ENCODE measurements at regions not wholly inside any gene's neighbourhood (a gene's known extent, or its start where the extent isn't known, plus 50 kb on each side); places are given as distances from the start of the nearest gene placed in this dataset.
"Not testable (repeated sequence)": the region's sequence is repeated elsewhere in the genome, so short reads cannot be mapped to it uniquely, and the experiment has no call there.

DNA sequence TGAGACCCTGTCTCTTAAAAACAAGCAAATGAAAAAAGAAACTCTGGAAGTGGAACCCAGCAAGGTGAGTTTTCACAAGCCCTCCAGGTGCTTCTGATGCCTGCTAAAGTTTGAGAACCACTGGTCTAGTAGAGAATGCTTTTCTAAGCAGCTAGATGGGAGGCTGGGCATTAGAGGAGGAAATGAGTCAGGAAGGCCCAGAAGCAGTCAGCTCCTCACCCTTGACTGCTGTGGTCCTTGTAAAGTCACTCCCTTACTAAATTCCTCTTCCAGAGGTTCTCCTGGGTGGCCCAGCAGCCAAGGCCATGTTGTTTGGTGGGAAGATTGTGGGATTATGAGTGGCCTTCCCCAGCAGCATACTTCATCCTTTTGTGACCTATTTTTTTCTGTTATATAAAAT, 52.0 kb upstream of the FYN start:
- DNase-seq: no peak

DNA sequence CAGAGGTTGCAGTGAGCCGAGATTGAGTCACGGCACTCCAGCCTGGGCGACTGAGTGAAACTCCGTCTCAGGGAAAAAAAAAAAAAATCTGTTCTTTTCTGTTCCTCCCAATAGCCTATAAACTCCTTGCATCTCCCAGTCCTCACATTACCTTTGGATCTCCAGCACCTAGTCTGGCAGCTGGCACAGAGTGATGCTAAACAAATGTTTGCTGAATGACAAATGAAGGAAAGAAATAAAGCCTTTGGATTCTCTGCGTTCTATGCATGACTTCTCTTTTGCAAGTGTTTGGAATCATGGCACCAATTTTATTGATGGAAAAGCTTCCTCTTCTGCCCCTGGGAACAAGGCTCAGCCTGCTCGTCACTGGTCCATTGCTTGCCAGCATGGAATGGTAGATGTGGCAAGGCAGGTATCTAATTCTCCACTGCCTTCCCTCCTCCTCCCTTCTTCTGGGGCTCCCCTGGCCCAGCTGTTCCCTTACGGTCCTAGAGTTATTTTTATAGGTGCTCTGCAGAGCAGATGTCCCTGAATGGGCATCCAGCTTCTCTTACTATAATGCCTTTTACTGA, 53.6 kb upstream of the FYN start:
- DNase-seq: no peak

DNA sequence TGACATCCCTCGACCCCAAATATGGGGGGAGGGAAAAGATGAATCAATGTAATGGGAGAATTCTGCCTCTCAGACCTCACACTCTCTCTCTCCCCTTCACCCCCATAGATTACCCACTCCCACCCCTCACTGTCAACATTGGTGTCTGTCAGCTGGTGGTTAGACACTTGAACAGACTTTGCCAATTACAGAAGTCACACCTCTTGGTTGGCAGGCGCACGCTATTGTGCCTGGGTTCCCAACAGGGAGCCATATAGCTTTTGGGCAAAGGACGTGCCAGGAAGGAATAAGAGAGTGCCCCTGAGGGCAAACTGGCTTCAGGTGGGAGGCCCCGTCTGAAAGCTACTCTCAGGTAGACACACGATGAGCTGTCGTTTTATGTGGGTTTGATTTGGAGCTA, 54.1 kb upstream of the FYN start:
- DNase-seq: no peak

DNA sequence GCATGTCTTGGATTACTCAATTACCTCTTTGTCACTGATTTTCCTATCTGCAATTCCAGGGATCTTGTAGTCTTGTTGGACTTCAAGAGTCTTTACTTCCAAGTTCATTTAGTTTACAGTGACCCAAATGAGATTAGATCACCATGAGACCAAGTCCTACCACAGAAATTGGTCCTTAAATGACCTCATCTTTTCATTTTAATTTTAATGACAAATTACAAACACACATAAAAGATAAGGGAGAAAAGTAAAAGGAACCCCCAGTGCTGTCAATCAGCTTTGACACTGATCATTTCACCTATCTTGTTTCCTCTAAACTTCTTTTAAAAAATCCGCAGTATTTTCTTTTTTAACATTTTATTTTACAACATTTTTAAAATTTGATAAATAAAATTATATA, 54.9 kb upstream of the FYN start:
- no peak for DNase-seq

DNA sequence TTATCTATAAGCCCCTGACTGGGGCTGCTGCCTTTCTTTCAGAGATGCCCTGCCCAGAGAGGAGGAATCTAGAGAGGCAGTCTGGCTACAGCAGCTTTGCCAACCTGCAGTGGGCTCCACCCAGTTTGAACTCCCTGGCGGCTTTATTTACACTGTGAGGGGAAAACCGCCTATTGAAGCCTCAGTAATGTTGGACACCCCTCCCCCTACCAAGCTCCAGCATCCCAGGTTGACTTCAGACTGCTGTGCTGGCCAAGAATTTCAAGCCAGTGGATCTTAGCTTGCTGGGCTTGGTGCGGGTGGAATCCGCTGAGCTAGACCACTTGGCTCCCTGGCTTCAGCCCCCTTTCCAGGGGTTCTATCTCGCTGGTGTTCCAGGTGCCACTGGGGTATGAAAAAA, 61.4 kb upstream of the FYN start:
- DNase-seq: not testable (repeated sequence)

DNA sequence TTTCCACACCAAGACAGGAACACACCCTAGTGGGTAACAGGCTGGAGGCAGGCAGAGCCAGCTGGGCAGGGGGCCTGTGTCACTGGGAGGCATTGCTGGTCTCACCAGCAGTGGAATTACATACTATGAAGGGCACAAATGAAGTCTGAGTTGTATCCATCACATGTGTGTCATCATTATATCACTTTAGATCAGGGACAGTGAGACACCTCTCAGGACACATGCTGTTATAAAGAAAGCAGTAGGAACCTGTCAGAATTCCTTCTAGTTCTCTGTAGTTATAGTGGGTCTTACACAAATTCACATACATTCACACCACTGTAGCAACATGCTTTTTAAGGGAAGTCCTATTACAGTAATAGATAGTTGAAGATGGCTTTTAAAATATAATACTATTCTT, 63.5 kb upstream of the FYN start:
- DNase-seq: no peak

DNA sequence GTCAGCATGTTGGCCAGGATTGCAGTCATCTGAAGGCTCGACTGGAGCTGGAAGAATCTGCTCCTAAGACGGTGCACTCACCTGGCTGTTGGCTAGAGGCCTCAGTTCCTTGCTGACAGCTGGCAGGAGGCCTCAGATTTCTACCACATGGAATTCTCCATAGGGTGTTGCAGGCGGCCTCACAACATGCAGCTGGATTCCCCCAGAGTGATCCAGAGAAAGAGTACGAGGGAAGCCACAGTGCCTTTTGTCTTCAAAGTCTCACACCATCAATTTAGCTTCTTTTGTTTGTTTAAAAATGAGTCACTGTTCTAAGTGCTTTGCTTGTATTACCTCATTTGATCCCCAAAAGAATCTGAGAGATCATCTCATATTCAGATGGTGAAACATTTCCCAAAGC, 65.5 kb upstream of the FYN start:
- no peak for DNase-seq

DNA sequence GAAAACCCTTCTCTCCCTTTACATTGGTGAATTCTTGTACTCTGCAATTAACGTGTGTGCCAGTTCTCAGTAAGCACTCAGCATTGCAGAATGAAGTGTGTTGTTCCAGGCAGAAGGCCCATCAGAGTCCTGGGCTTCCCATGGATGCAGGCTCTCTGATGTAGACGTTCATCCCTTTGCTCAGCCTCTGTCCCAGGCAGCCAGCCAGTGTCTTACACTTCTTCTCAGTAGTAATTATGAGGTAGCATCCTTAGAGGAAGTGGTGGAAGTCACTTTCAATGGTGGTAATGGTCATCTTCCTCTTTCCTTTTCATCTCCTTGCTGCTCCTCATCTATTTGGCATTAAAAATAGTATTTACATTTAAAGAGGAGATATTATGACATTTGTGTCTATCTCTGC, 66.7 kb upstream of the FYN start:
- no peak for DNase-seq

DNA sequence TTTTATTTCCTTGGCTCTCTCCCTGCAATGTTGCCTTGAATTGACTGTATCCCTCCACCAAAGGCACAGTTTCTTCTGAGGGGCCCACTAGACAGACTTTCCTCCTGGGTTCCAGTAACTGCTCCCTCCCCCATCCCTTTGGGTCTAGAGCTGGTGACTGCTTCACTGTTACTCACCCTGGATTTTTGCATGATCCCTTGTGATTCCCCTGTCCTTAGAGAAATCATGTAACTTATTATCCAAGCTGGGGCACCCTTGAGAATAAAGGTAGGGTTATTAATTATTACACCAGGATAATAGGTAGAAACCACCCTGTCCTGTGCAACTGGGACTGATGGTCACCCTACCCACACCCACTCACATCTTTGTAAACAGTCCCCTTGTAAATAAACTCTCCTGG, 67.5 kb upstream of the FYN start:
- no peak for DNase-seq

DNA sequence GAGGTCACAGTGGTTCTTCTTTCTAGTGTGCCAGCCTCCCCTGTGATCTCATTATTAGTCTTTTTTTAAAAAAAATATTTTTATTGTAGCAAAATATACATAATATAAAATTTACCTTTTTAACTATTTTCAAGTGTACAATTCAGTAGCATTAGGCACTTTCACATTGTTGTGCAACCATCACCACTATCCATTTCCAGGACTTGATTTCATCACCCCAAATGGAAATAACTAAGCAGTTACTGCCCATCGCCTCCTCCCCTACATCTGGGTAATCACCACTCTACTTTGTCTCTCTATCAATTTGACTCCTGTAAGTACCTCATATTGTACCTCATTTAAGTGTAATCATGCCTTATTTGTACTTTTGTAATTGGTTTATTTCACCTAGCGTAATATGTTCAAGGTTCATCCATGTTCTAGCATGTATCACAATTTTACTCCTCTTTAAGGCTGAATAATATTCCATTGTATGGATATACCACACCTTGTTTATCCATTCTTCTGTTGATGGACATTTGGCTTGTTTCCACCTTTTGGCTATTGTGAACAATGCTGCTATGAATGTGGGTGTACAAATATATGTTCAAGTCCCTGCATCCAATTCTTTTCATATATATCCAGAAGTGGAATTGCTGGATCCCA, 68.6 kb upstream of the FYN start:
- DNase-seq: no peak

DNA sequence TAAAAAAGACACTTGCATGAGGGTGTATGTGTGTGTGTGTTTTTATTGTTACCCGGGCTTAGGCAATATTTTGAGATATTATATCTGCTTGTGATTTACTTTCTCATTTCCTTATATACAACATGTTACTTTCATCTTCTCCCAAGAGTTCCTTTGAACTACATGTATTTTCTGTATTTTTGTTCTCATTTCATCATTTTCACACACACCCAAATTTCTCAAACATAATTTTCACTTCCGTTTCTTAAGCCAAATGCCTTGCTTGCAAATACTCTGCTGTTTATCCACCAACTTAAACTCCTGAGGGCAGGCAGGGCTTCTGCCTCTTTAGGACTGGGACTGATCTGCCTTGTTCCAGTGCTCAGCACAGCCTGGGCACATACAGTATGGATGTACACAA, 69.3 kb upstream of the FYN start:
- DNase-seq: no peak

DNA sequence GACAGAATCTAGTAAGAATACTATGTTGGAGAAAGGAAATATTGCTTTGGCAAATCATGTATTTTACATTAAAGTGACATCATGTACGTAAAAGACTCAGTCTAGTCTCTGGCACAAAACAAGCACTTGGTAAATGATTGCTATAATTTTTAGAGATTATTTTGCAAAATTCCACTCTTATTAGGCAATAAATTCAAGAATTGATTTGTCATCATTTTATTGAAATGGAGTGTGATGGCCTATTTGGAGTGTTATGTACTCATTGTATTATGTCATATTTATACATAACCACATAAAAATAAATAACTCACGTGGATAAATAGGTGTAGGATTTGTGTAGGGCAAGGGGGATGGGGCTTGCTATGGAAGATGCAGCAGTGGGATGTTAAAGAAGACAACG, 70.0 kb upstream of the FYN start:
- DNase-seq: no peak

DNA sequence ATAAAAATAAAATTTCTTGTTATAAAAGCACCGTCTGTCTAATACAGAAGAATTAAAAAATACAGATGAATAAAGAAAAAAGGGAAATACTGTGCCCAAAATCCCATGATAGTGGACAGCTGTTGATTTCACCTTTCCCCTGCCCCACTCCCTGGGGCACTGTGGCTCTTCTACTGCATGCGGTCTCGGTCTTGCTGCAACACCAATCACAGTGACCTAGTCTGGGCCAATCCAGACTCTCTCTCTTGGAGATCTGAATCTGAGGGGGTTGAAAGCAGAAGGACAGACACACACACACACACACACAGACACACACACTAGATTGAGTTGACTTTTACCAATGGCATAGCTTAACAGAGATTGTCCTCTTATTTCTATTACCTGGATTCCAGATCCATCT, 70.5 kb upstream of the FYN start:
- DNase-seq: no peak

DNA sequence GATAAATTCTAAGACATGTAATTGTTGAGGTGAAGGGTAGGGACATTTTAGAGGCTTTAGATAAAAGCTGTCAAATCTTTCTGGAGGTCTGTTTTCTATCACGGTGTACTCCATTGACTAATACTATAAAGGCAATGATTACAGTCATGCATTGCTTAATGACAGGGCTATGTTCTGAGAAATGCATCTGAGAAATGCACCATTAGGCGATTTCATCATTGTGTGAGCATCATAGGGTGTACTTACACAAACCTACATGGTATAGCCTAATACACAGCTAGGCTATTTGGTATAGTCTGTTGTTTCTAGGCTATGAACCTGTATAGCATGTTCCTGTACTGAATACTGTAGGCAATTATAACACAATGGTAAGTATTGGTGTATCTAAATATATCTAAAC, 71.3 kb upstream of the FYN start:
- no peak for DNase-seq

DNA sequence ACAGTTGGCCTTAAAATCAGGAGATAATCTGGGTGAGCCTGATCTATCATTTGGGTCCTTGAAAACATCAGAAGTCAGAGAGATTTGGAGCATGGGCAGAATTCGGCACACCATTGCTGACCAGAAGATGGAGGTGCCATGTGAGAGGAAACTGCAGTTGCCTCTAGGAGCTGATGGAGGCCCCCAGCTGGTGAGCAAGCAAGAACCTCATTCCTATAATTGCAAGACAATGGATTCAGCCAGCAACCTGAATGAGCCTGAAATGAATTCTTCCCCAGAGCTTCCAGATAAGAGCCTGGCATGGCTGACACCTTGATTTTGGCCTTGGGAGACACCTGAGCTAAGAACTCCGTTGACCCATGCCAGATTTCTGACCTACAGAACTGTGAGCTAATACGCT, 76.3 kb upstream of the FYN start:
- no peak for DNase-seq

DNA sequence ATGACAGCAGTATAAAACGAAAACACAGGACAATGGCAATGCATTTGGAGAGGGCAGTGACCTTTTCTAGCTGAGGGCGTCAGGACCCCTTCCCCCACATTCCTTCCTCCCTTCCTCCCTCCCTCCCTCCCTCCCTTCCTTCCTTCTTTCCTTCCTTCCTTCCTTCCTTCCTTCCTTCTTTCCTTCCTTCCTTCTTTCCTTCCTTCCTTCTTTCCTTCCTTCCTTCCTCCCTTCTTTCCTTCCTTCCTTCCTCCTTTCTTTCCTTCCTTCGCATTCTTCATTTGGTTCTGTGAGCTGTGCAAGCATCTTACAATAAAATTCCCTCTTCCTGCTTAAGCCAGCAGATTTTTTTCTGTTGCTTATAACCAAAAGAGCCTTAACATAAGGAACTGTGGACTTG, 76.7 kb upstream of the FYN start:
- not testable (repeated sequence) for DNase-seq

DNA sequence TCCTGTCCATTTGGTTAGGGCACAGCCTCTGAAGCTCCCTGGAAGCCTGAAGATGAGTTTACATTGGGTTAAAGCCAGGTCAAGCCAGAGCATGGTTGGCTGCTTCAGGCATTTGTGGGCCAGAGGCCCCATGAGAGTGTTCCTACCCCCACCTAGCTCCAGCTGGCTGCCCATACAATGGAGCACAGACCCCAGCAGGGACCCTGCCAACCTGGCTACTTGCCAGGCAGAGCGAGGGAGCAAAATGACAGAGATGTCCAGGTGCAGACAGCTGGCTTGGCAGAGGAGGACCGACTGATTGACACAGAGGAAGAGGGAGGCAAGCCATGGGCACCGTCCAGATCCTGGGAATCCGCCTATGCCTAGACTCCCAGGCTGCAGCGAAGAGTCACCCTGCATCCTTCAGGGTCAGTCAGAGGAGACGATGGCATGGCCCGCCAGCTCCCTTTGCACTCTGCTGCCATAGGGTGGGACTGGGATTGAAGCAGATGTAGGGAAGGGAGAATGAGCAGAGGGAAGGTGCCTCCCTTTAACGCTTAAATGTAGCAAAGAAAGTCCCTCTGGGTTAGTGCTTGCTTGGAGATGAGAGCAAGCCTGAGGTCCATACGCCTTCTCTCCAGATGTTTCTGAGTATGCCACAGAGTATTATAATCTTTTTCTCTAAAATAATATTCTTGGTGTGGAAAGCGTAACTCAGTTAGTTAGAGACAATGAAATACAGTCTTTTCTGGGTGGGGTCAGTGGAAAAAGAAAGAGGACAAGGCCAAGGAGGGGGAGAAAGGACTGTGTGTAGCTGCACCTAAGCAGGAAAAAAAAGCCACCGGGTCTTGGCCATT, 77.6 kb upstream of the FYN start:
- no peak for DNase-seq

DNA sequence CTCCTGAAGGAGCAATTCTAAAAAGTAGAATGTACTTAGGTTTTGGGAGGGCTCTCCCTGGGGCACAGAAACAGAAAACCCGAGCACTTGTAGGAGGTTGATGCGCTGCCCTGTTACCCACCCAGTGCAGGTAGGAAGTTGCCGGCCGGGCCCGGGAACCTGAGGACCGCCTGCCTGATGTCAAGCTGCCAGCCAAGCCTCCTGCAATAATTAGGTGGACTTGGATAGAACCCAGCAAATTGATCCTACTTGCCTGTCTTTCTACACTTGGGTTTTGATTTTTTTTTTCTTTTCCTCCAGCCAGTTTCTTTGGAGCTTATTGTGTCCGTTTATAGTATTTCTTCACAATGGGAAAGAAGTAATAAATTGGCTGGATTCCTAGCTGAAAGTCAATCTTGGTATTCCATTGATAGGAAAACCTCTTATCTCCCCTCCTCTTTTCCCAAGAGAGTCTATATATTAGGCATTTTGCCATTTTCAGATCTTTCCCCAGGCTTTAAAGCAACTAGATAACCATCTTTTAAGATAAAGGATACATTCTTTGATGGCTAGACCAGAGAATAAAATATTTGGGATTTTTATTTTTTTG, 78.3 kb upstream of the FYN start:
- DNase-seq: no peak

DNA sequence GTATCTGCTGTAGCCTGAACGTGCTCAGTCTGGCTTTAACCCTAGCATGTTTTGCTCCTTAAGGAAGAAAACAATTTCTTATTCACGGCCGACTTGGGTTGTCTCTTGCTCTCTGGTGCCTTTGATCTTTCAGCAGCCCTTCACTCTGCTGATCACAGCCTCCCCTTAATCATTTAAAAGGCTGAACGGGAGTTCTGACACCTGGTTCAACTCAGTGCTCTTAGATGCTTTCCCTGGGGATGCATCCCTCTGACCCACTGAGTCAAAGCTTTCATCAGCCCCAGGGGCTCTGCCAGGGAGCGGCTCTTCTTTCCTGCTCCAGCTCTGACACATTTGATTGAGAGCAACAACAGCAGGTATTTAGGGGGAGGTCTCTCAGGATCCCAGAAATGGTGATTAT, 79.0 kb upstream of the FYN start:
- DNase-seq: no peak

DNA sequence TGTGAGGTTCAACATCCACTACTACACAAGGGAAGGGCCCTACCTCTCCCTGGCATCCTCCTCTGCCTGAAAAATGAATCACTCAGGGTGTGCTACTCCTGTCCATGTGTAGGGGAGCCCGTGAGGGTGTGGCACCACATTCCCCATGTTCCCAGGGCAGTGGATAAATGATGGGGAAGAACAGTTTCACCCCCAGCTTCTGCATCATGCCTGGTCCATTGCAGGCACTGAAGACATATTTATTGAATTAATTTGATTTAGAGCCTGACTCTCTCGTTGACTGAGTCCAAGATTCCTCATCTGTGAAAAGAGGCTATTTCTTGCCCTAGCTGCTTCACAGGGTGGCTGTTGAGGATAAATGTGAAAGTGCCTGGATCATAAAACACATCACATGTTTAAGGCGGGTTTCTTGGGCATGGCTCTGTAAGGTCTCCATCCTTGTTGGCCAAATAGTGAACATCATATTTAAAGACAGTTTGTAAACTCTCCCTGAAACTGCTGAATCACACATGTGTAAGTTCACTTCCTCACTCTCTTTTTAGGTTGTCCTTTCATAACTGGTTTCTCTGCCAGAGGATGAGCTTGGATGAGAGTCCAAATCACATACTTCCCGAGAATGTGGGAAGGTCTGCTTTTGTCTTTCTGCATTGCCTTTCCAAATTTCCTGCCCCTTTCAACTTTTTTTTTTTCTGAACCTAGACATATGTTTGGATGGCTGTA, 79.7 kb upstream of the FYN start:
- no peak for DNase-seq

DNA sequence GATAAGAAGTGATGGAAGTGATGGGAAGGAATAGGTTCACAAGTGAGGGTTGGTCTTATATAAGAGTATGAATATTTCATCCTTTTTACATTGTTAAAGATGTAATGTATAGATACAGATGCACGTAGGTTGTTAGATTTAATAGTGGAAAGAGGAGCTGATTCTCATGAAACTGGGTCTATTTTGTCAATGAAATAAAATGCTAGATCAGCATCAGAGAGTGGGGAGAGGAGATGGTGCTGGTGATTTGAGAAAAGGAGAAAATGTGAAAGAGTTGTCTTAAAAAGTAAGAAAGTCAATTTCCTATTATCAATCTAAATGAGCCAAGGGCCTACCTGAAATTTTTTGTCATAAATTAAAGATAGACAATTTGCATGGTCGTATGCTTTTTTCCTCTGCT, 82.8 kb upstream of the FYN start:
- no peak for DNase-seq

DNA sequence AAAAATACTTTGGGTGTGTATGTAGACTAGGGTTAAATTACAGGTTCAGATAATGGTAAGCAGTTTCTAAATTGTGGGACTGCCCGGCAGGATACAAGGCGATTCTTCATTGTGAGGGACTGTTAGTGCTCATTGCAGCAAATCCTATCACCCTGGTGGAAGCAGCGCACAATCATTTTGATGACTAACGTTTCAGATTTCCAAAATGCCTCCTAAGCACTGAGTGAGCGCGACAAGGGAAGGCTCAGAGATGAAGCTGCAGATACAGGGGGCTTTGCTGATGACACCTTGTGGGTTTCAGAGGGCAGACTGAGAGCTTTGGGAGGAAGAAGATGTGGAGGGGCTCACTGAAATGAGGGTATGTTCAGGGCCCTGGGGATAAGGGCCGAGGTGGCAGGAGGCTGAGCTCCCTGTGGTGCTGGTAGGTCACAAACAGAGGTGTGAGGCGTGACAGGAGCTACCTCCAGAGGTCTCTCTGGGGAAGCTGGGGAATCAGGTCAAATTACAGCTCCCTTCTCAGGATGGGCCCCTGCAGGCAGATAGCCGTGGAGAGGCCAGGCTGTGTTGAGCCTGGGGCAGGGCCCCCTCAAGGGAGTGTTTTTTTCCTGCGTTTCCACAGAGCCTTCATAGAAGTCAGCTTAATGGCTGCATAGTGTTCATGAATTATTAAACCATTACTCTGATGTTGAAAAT, 84.5 kb upstream of the FYN start:
- DNase-seq: no peak

DNA sequence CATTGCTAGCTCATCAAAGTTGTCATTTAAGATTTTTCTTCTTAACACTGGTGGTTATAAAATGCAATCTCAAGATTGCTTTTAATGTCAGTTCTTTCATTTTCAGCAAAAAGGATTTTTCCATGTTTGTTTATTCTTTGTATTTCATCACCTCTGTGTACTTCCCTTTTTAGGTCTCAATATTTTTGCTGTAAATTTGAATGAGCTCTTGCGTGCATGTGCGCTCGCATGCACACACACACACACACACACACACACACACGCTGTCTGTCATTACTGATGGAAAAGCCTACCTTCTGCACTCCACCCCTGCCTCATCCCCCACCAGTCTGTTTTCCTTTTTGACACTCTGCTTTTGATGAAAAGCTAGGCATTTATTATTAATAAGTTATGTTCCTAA, 85.3 kb upstream of the FYN start:
- DNase-seq: no peak
